ENCODE measurements at regions not wholly inside any gene's neighbourhood (a gene's known extent, or its start where the extent isn't known, plus 50 kb on each side); places are given as distances from the start of the nearest gene placed in this dataset.

DNA sequence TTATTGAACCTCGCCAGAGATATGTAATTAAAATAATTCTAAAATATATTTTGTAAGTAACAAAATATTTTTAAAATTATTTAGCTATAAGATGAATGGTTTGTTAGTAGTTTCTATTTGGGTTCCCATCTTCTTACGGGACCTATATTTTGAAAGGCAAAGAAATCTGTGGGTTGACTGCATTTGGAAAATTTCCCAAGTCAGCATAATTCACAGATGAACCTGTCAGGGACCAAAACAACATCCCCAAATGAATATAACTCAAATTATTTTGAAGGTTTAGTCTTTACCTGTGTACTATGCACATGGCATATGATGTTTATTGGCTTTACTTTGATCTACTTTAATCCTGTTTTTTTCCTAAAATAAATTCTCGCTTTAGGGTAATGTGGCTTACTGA is 607.4 kb upstream of the JAG1 start:
- DNase-seq (ENCODE audit: low read depth in 3 of 3) = no peak

GRCh38 chr20:11281768-11282167 is 608.0 kb upstream of the JAG1 start:
- DNase-seq (ENCODE audit: low read depth in 3 of 3) = no peak

- DNase-seq (ENCODE audit: low read depth in 3 of 3) = no peak
These were observed 613.3 kb upstream of the JAG1 start for GRCh38 chr20:11287126-11287525.

DNA sequence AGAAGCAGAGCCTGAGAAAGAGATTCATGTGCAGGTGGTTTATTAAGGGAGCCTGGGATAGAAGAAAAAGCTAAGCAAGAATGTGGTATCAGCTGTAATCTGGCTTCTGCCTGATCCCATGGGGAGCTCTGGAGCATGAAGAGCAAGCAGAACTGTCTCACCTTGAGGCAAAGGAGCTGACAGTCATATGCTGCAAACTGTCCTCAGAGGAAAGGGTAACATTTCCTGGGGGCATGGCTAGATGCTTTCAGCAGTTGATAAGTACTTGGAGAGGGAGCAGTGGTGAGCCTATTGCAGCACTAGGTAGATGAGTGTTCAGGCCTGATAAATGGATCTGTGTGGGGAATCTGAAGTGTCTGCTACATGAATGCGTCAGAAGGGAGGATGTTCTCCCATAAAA is 621.5 kb upstream of the BTBD3 start:
- no peak for DNase-seq (ENCODE audit: low read depth in 3 of 3)

GRCh38 chr20:11296951-11297350 is 620.7 kb upstream of the BTBD3 start:
- DNase-seq (ENCODE audit: low read depth in 3 of 3) = no peak

- DNase-seq (ENCODE audit: low read depth in 3 of 3) = no peak
These were observed 616.0 kb upstream of the BTBD3 start for GRCh38 chr20:11301699-11302098.

DNA sequence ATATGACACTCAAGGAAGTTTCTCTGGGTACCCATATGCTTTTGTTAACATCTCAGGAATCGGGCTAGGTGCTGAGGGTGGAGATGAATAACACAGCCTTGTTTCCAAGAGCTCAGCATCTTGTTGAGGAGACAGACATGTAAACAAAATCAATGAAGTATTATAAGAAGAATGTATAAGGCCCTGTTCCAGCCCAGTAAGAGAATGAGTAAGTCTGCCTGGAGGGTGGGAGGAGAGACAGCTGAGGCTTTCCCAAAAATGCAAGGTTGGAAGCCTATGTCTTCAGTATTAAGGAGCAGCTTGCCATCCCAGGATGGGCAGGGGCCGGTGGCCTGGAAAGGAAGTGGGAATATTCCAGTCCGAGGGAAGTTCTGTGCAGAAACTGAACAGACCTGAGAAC is 615.3 kb upstream of the BTBD3 start:
- DNase-seq (ENCODE audit: low read depth in 3 of 3) = no peak

- no peak for DNase-seq (ENCODE audit: low read depth in 3 of 3)
These were observed 612.9 kb upstream of the BTBD3 start for GRCh38 chr20:11304795-11305194.

DNA sequence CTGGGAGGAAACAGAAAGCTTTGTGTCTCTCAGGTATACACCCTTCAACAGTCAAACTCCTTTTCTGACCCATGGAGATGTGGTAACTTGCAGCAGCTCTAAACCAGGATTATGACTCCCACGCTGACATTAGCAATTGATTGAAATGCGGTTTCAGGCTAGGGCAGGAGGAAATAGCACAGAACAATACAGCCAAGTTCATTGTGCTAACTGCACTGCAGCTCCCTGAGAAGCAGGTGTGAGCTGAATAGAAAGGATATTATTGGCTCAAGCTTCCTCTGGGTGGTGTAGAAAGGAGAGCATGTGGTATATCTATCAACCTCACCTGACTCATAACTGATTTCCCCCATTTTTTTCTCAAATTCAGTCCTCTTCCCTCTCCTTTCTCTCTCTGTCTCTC is 612.3 kb upstream of the BTBD3 start:
- no peak for DNase-seq (ENCODE audit: low read depth in 3 of 3)

- DNase-seq (ENCODE audit: low read depth in 3 of 3) = no peak
These were observed 606.0 kb upstream of the BTBD3 start for GRCh38 chr20:11311659-11312224.

GRCh38 chr20:11315525-11315924 is 602.2 kb upstream of the BTBD3 start:
- no peak for DNase-seq (ENCODE audit: low read depth in 3 of 3)

DNA sequence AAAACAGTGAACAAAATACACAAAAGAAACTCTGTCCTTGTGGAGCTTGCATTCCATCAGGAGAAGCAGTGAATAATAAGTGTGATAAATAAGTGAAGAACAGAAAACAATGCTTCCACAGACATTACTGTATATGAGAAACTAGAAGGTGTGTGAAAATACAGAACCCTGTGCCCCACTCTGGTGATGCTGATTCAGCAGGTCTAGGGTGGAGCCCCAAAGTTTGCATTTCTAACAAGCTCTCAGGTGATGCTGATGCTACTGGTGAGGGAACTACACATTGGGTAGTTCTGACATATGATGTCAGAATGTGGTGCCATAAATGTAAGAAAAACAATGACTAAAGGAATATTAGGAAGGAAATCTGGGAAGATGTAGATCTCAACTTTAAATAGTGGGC is 601.4 kb upstream of the BTBD3 start:
- DNase-seq (ENCODE audit: low read depth in 3 of 3) = no peak

DNA sequence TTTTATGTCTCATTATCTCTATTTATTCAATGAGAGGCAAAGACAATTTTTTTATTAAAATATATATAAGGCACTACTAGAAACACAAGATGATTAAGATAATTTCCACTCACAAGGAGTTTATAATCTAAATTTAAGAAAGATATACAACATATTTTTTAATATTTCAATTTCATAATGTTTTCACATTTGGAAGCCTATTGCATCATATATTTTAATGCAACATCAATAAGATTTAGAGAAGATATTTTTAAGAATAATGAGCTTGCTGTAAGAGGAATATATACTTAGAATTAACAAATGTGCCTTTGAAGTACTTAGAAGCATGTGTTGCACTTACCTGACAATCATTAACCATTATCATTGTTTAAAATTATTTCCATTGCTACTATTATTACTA is 597.7 kb upstream of the BTBD3 start:
- DNase-seq (ENCODE audit: low read depth in 3 of 3) = no peak

- DNase-seq (ENCODE audit: low read depth in 3 of 3) = no peak
These were observed 593.9 kb upstream of the BTBD3 start for GRCh38 chr20:11323816-11324215.

- DNase-seq (ENCODE audit: low read depth in 3 of 3) = no peak
These were observed 592.7 kb upstream of the BTBD3 start for GRCh38 chr20:11324990-11325389.

GRCh38 chr20:11328839-11329238 is 588.9 kb upstream of the BTBD3 start:
- DNase-seq (ENCODE audit: low read depth in 3 of 3) = no peak

- DNase-seq (ENCODE audit: low read depth in 3 of 3) = no peak
These were observed 588.4 kb upstream of the BTBD3 start for GRCh38 chr20:11329271-11329670.

GRCh38 chr20:11331096-11331495 is 586.6 kb upstream of the BTBD3 start:
- no peak for DNase-seq (ENCODE audit: low read depth in 3 of 3)

GRCh38 chr20:11332381-11332780 is 585.3 kb upstream of the BTBD3 start:
- DNase-seq (ENCODE audit: low read depth in 3 of 3) = no peak

DNA sequence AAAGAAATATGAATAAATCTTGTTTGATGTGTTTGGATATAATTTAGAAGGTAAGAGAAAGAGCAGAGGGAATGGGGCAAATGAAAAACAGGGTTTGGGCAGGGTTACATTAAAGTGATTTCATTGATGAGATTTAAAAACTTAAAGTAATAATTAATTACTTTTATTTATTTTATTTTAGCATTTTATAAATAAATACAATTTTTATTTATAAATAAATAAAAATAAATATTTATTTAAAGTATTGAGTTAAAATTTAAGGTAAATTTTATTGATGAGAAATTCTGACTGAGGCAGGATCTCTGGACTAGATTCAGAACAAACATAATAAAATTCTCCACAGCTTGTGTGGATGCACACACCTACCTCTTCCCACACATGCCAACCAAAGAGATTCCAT is 584.1 kb upstream of the BTBD3 start:
- DNase-seq (ENCODE audit: low read depth in 3 of 3) = no peak

GRCh38 chr20:11337361-11338130 is 580.1 kb upstream of the BTBD3 start:
- DNase-seq (ENCODE audit: low read depth in 3 of 3) = no peak

DNA sequence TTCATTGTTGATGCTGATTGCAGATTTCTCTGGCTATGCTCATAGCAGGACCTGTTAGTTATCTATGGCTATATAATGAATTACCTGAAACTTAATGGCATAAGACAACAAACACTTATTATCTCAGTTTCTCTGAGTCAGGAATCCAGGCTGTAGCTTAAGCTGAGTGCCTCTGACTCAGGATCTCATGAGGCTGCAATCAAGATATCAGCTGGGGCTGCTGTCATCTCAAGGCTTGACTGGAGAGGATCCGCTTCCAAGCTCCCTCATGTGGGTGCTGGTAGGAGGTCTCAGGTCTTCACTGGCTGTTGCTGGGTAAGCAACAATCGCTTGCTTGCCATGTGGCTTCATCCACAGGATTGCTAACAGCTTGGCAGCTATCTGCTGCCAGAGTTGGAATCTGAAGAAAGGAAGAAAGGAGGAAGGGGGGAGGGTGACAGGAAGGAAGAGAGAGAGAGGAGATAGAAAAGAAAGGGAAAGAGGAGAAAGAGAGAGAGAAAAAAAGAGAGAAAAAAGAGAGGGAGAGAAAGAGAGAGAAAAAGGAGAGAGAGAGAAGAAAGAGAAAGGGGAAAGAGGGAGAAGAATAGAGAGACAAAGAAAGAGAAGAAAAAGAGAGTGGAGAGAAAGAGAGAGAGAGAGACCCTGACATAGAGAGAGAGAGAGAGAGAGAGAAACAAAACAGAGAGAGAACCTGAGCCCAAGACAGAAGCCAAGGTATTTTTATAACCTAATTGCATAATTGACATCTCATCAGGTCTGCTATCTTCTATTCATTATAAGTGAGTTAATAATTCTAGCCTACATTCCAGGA is 579.0 kb upstream of the BTBD3 start:
- DNase-seq (ENCODE audit: low read depth in 3 of 3) = no peak

DNA sequence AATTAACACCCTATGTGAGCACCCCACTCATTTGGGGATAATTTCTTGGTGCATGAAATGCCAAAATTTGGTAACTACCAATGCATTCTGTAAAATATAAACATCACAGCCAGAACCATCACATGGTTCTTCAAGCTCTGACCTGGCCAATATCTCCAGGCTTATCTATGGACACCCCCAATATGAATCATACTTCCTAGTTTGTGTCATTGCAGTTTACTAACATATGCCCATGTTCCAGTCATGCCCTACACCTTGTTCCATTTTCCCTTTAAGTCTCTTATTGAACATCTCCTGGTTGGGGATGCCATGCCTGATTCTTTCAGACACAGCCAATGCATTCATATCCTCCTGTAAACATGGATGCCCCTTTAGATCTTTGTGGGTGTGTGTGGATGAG is 572.8 kb upstream of the BTBD3 start:
- no peak for DNase-seq (ENCODE audit: low read depth in 3 of 3)

Data from stimulated activated CD4-positive, alpha-beta T cell treated with anti-CD3 and anti-CD28 coated beads, TNF-alpha, amount 100 ng/mL, for 48 hours (primary cell).